SK-N-SH treated with all-trans-retinoic acid at 6 μM for 48 hours (cell line): ENCODE measurements at regions not wholly inside any gene's neighbourhood (a gene's known extent, or its start where the extent isn't known, plus 50 kb on each side); places are given as distances from the start of the nearest gene placed in this dataset.
A peak's percentile ranks its signal among the peaks of the same experiment; 100 is the strongest.

Source experiments
- ARNTL ChIP-seq: fragments of 450-650 bp; formaldehyde crosslinking; IDR thresholded peaks from 2 replicates; pipeline ENCODE4 v1.5.0; 2020; ENCODE audit warnings: low read depth, mild to moderate bottlenecking, moderate library complexity, borderline replicate concordance
- BACH2 ChIP-seq: fragments of 250-450 bp; sonication (Bioruptor Pico); IDR thresholded peaks from 2 replicates; pipeline ENCODE4 v1.9.0; 2021; ENCODE audit warnings: mild to moderate bottlenecking, borderline replicate concordance
- CSDC2 ChIP-seq: fragments of 250-450 bp; sonication (Bioruptor Pico); IDR thresholded peaks from 2 replicates; pipeline ENCODE4 v1.5.0; 2020; ENCODE audit warnings: mild to moderate bottlenecking, moderate library complexity
- ESRRG ChIP-seq: fragments of 250-450 bp; sonication (Bioruptor Pico); IDR thresholded peaks from 2 replicates; pipeline ENCODE4 v1.6.1; 2021; ENCODE audit warnings: mild to moderate bottlenecking
- ISL1 ChIP-seq: fragments of 250-450 bp; sonication (Bioruptor Pico); IDR thresholded peaks from 2 replicates; pipeline ENCODE4 v2.1.2; 2022; ENCODE audit warnings: mild to moderate bottlenecking, moderate library complexity
- OSR1 ChIP-seq: fragments of 250-450 bp; sonication (Bioruptor Pico); IDR thresholded peaks from 2 replicates; pipeline ENCODE4 v1.8.0; 2022; ENCODE audit warnings: moderate library complexity, mild to moderate bottlenecking, inconsistent platforms
- SNAI2 ChIP-seq: fragments of 250-450 bp; sonication (Bioruptor Pico); IDR thresholded peaks from 2 replicates; pipeline ENCODE4 v1.5.0; 2020; ENCODE audit warnings: mild to moderate bottlenecking, moderate library complexity
- TCF4 ChIP-seq: fragments of 250-450 bp; sonication (Bioruptor Pico); IDR thresholded peaks from 2 replicates; pipeline ENCODE4 v1.8.0; 2021; ENCODE audit warnings: mild to moderate bottlenecking, moderate library complexity, borderline replicate concordance
- TOX ChIP-seq: fragments of 250-450 bp; sonication (Bioruptor Pico); IDR thresholded peaks from 2 replicates; pipeline ENCODE4 v1.8.0; 2021; ENCODE audit warnings: mild to moderate bottlenecking, moderate library complexity, borderline replicate concordance
- ZC3H10 ChIP-seq: fragments of 250-450 bp; sonication (Bioruptor Pico); IDR thresholded peaks from 2 replicates; pipeline ENCODE4 v1.5.1; 2021; ENCODE audit warnings: mild to moderate bottlenecking, moderate library complexity
- ZFP3 ChIP-seq: fragments of 250-450 bp; sonication (Bioruptor Pico); IDR thresholded peaks from 2 replicates; pipeline ENCODE4 v1.5.0; 2020; ENCODE audit warnings: mild to moderate bottlenecking, moderate library complexity
- ZFP30 ChIP-seq: fragments of 450-650 bp; formaldehyde crosslinking; IDR thresholded peaks from 2 replicates; pipeline ENCODE4 v1.5.0; 2022; ENCODE audit warnings: mild to moderate bottlenecking, moderate library complexity
- ZNF70 ChIP-seq: fragments of 450-650 bp; formaldehyde crosslinking; IDR thresholded peaks from 2 replicates; pipeline ENCODE4 v1.5.0; 2020; ENCODE audit warnings: mild to moderate bottlenecking, moderate library complexity
- TF ChIP-seq, protein P1 (sequence below): fragments of 250-450 bp; sonication (Bioruptor Pico); IDR thresholded peaks from 2 replicates; pipeline ENCODE4 v1.5.1; 2020; ENCODE audit warnings: low read depth, mild to moderate bottlenecking, moderate library complexity

DNA sequence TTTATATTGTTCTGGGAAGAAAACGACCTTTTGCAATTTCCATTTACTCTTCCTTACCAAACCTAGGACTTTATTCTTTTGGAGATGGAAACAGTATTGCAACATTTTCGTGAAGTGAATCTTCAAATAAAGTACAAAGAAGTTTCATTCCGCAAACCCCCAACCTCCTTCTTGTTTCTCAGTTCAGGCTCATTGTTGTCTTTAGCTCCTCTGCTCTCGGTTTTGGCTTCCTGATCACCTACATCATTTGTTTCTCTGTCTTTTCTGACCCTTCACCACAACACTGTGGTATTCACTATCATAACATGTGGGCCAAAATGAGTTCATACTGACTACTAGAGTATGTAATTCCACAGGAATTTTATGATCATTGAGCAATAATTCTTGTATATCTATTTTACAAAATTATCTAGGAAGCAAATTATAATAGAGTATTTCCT, 266.8 kb downstream of the ADAMTS20 start:
- TF ChIP-seq SNAI2 (CRISPR knock-in tag) (no peak), ZFP30 (CRISPR knock-in tag) (no peak), ZFP3 (CRISPR knock-in tag) (no peak), ZC3H10 (CRISPR knock-in tag) (no peak), ISL1 (CRISPR knock-in tag) (peak; percentile 79), OSR1 (CRISPR knock-in tag) (no peak), ZNF70 (CRISPR knock-in tag) (no peak), TCF4 (CRISPR knock-in tag) (no peak), BACH2 (CRISPR knock-in tag) (no peak), TOX (CRISPR knock-in tag) (no peak), CSDC2 (no peak), ESRRG (no peak), ARNTL (CRISPR knock-in tag) (no peak)
- TF ChIP-seq, protein P1, sequence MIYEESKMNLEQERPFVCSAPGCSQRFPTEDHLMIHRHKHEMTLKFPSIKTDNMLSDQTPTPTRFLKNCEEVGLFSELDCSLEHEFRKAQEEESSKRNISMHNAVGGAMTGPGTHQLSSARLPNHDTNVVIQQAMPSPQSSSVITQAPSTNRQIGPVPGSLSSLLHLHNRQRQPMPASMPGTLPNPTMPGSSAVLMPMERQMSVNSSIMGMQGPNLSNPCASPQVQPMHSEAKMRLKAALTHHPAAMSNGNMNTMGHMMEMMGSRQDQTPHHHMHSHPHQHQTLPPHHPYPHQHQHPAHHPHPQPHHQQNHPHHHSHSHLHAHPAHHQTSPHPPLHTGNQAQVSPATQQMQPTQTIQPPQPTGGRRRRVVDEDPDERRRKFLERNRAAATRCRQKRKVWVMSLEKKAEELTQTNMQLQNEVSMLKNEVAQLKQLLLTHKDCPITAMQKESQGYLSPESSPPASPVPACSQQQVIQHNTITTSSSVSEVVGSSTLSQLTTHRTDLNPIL (CRISPR knock-in tag) = peak; percentile 85
